CD4-positive, CD25-positive, alpha-beta regulatory T cell (primary cell): ENCODE measurements at regions not wholly inside any gene's neighbourhood (a gene's known extent, or its start where the extent isn't known, plus 50 kb on each side); places are given as distances from the start of the nearest gene placed in this dataset.

Experiments used
- ATAC-seq, 2 donors: fragments of 150-1000 bp; cut with Tn5 transposase; one replicate each; pipeline ENCODE4 v1.10.0; 2021; ENCODE audit warnings: low read depth in 2 of 2, moderate number of reproducible peaks in 2 of 2, moderate library complexity in 1 of 2
- DNase-seq, 3 donors: peaks; one replicate each; pipeline versions ENCODE4 v3.0.0 to v3.0.0-alpha.2; 2012 to 2022; ENCODE audit warnings: mixed read lengths in 1 of 3
- H3K27ac ChIP-seq: one replicate; pipeline ENCODE4 v1.7.0; 2013; ENCODE audit warnings: mild to moderate bottlenecking, low read length; ENCODE audit not compliant: insufficient read depth, poor library complexity, severe bottlenecking
- H3K27me3 ChIP-seq: one replicate; pipeline ENCODE4 v1.7.0; 2013; ENCODE audit warnings: low read length; ENCODE audit not compliant: control insufficient read depth, insufficient read depth
- H3K36me3 ChIP-seq: one replicate; pipeline ENCODE4 v1.7.0; 2013; ENCODE audit warnings: mild to moderate bottlenecking, low read length, moderate library complexity; ENCODE audit not compliant: control insufficient read depth, insufficient read depth
- H3K4me1 ChIP-seq: 2 replicates; pipeline ENCODE4 v1.7.0; 2013; ENCODE audit warnings: mild to moderate bottlenecking, low read length; ENCODE audit not compliant: insufficient read depth, control insufficient read depth, poor library complexity, severe bottlenecking
- H3K4me3 ChIP-seq: one replicate; pipeline ENCODE4 v1.7.0; 2013; ENCODE audit warnings: low read depth, mild to moderate bottlenecking, low read length, moderate library complexity
- H3K9me3 ChIP-seq, 2 experiments: 1 replicate in 1 of 2; 2 replicates in 1 of 2; pipeline ENCODE4 v1.7.0; 2013; ENCODE audit warnings: low read length in 2 of 2, mild to moderate bottlenecking in 1 of 2, moderate library complexity in 1 of 2; ENCODE audit not compliant: control insufficient read depth in 2 of 2
- H3K27ac Mint-ChIP-seq, 3 donors: one replicate each; pipeline ENCODE4 v1.8.0; 2020 to 2022; ENCODE audit warnings: mild to moderate bottlenecking in 3 of 3, mixed read lengths in 3 of 3, moderate library complexity in 2 of 3
- H3K27me3 Mint-ChIP-seq: one replicate; pipeline ENCODE4 v1.8.0; 2022; ENCODE audit warnings: mild to moderate bottlenecking, mixed read lengths
- H3K36me3 Mint-ChIP-seq: one replicate; pipeline ENCODE4 v1.8.0; 2020; ENCODE audit warnings: mixed read lengths
- H3K4me1 Mint-ChIP-seq, 4 donors: one replicate each; pipeline ENCODE4 v1.8.0; 2020 to 2022; ENCODE audit warnings: mixed read lengths in 4 of 4, mild to moderate bottlenecking in 1 of 4
- H3K4me3 Mint-ChIP-seq, 4 donors: one replicate each; pipeline ENCODE4 v1.8.0; 2020 to 2022; ENCODE audit warnings: mild to moderate bottlenecking in 4 of 4, mixed read lengths in 4 of 4, moderate library complexity in 3 of 4
- H3K9me3 Mint-ChIP-seq, 7 donors: one replicate each; pipeline ENCODE4 v1.8.0; 2020 to 2022; ENCODE audit warnings: mixed read lengths in 7 of 7, mild to moderate bottlenecking in 3 of 7, moderate library complexity in 2 of 7

GRCh38 chr11:131179836-131180235 is 190.6 kb upstream of the NTM start:
- Histone ChIP-seq H3K27me3 (no peaks in the 10 kb centered on the region), H3K4me1 (no peaks in the 10 kb centered on the region), H3K27ac (no peak overlapping the region), H3K4me3 (no peak overlapping the region), H3K9me3 (no peaks in the 10 kb centered on the region), H3K36me3 (no peaks in the 10 kb centered on the region)
- Mint-ChIP-seq H3K4me3 (no peak overlapping the region), H3K36me3 (no peaks in the 10 kb centered on the region), H3K9me3 (peaks cover 0 to 7% (median 0%) of the 10 kb centered on the region in 7 donors), H3K4me1 (no peaks in the 10 kb centered on the region), H3K27ac (no peak overlapping the region), H3K27me3 (peaks cover 14% of the 10 kb centered on the region)
- DNase-seq (no peak), ATAC-seq (no peak)

- Mint-ChIP-seq H3K27me3 (peaks cover 10% of the 10 kb centered on the region), H3K4me1 (no peaks in the 10 kb centered on the region)
These were observed 184.5 kb upstream of the NTM start for GRCh38 chr11:131185915-131186314.

GRCh38 chr11:131186629-131187101 is 183.8 kb upstream of the NTM start:
- H3K27ac Mint-ChIP-seq = no peak overlapping the region
- H3K27me3 ChIP-seq = no peaks in the 10 kb centered on the region
- H3K36me3 Mint-ChIP-seq = no peaks in the 10 kb centered on the region
- no peak overlapping the region for H3K27ac ChIP-seq
- H3K27me3 Mint-ChIP-seq = peaks cover 10% of the 10 kb centered on the region
- ATAC-seq (peak in 1 of 2 donors; percentile 31), DNase-seq (no peak)
- no peak overlapping the region for H3K4me3 ChIP-seq
- H3K36me3 ChIP-seq = no peaks in the 10 kb centered on the region
- H3K9me3 Mint-ChIP-seq = peaks cover 0 to 2% (median 0%) of the 10 kb centered on the region in 7 donors
- no peaks in the 10 kb centered on the region for H3K4me1 Mint-ChIP-seq
- H3K4me3 Mint-ChIP-seq = no peak overlapping the region
- no peaks in the 10 kb centered on the region for H3K4me1 ChIP-seq
- H3K9me3 ChIP-seq = no peaks in the 10 kb centered on the region

More at GRCh38 chr11:131185915-131186314, 184.5 kb upstream of the NTM start:
- Histone ChIP-seq H3K36me3 (no peaks in the 10 kb centered on the region), H3K27ac (no peak overlapping the region), H3K4me3 (no peak overlapping the region), H3K4me1 (no peaks in the 10 kb centered on the region), H3K9me3 (no peaks in the 10 kb centered on the region), H3K27me3 (no peaks in the 10 kb centered on the region)
- Mint-ChIP-seq H3K9me3 (peaks cover 0 to 2% (median 0%) of the 10 kb centered on the region in 7 donors), H3K27ac (no peak overlapping the region), H3K4me3 (no peak overlapping the region), H3K36me3 (no peaks in the 10 kb centered on the region)
- no peak for DNase-seq
- no peak for ATAC-seq

- H3K27ac Mint-ChIP-seq = no peak overlapping the region
- no peak overlapping the region for H3K27ac ChIP-seq
- no peaks in the 10 kb centered on the region for H3K27me3 Mint-ChIP-seq
- no peaks in the 10 kb centered on the region for H3K36me3 ChIP-seq
- DNase-seq (no peak), ATAC-seq (no peak)
- no peaks in the 10 kb centered on the region for H3K27me3 ChIP-seq
- H3K4me1 ChIP-seq = no peaks in the 10 kb centered on the region
- H3K9me3 ChIP-seq = no peaks in the 10 kb centered on the region
- H3K4me3 Mint-ChIP-seq = no peak overlapping the region
- H3K4me3 ChIP-seq = no peak overlapping the region
- H3K9me3 Mint-ChIP-seq = peaks cover 0 to 2% (median 0%) of the 10 kb centered on the region in 7 donors
- no peaks in the 10 kb centered on the region for H3K36me3 Mint-ChIP-seq
- H3K4me1 Mint-ChIP-seq = no peaks in the 10 kb centered on the region
These were observed 180.0 kb upstream of the NTM start for GRCh38 chr11:131190446-131190845.

GRCh38 chr11:131191606-131192005 is 178.8 kb upstream of the NTM start:
- Histone ChIP-seq H3K4me1 (no peaks in the 10 kb centered on the region), H3K4me3 (no peak overlapping the region), H3K27ac (no peak overlapping the region), H3K27me3 (no peaks in the 10 kb centered on the region), H3K36me3 (no peaks in the 10 kb centered on the region), H3K9me3 (no peaks in the 10 kb centered on the region)
- Mint-ChIP-seq H3K9me3 (no peaks in the 10 kb centered on the region), H3K27ac (no peak overlapping the region), H3K4me3 (no peak overlapping the region), H3K4me1 (no peaks in the 10 kb centered on the region), H3K36me3 (no peaks in the 10 kb centered on the region), H3K27me3 (no peaks in the 10 kb centered on the region)
- no peak for ATAC-seq
- no peak for DNase-seq

- H3K27ac Mint-ChIP-seq = no peak overlapping the region
- no peaks in the 10 kb centered on the region for H3K27me3 Mint-ChIP-seq
- Histone ChIP-seq H3K9me3 (no peaks in the 10 kb centered on the region), H3K27ac (no peak overlapping the region), H3K27me3 (no peaks in the 10 kb centered on the region), H3K4me1 (no peaks in the 10 kb centered on the region), H3K4me3 (no peak overlapping the region), H3K36me3 (no peaks in the 10 kb centered on the region)
- no peaks in the 10 kb centered on the region for H3K4me1 Mint-ChIP-seq
- no peaks in the 10 kb centered on the region for H3K9me3 Mint-ChIP-seq
- H3K36me3 Mint-ChIP-seq = no peaks in the 10 kb centered on the region
- DNase-seq = no peak
- H3K4me3 Mint-ChIP-seq = no peak overlapping the region
- ATAC-seq = no peak
These were observed 177.8 kb upstream of the NTM start for GRCh38 chr11:131192628-131193027.

GRCh38 chr11:131193031-131193501 is 177.3 kb upstream of the NTM start:
- ATAC-seq = no peak
- Histone ChIP-seq H3K36me3 (no peaks in the 10 kb centered on the region), H3K27ac (no peak overlapping the region), H3K27me3 (no peaks in the 10 kb centered on the region), H3K4me1 (no peaks in the 10 kb centered on the region), H3K9me3 (no peaks in the 10 kb centered on the region), H3K4me3 (no peak overlapping the region)
- Mint-ChIP-seq H3K9me3 (no peaks in the 10 kb centered on the region), H3K36me3 (no peaks in the 10 kb centered on the region), H3K4me3 (no peak overlapping the region), H3K27ac (no peak overlapping the region), H3K4me1 (no peaks in the 10 kb centered on the region), H3K27me3 (no peaks in the 10 kb centered on the region)
- DNase-seq = no peak

GRCh38 chr11:131194726-131195125 is 175.7 kb upstream of the NTM start:
- Mint-ChIP-seq H3K27me3 (no peaks in the 10 kb centered on the region), H3K4me1 (no peaks in the 10 kb centered on the region), H3K4me3 (no peak overlapping the region), H3K36me3 (no peaks in the 10 kb centered on the region), H3K27ac (no peak overlapping the region), H3K9me3 (peaks cover 0 to 4% (median 0%) of the 10 kb centered on the region in 7 donors)
- Histone ChIP-seq H3K27ac (no peak overlapping the region), H3K27me3 (no peaks in the 10 kb centered on the region), H3K36me3 (no peaks in the 10 kb centered on the region), H3K4me1 (no peaks in the 10 kb centered on the region), H3K4me3 (no peak overlapping the region), H3K9me3 (no peaks in the 10 kb centered on the region)
- no peak for DNase-seq
- ATAC-seq = no peak
